ENCODE measurements at regions not wholly inside any gene's neighbourhood (a gene's known extent, or its start where the extent isn't known, plus 50 kb on each side); places are given as distances from the start of the nearest gene placed in this dataset.
"Not testable (repeated sequence)": the region's sequence is repeated elsewhere in the genome, so short reads cannot be mapped to it uniquely, and the experiment has no call there.

DNA sequence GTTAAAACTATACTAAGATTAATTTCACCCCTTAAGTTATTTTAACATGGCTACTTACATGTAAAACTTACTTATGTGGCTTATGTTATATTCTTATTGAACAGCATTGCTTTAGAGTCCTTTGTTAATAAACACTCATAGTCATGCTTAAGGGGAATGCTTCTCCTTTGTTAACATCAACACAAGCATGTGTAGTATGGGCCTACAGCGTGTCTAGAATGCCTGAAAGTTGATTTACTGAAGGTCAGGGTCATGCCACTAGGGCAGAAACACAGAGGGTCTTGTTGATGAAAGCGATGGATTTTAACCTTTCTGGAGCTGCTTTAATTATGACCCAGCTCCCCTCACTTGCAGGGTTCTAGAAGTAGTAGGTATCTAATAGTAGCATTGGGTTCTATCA, 159.8 kb upstream of the DLX2 start:
- TF ChIP-seq, protein P1, sequence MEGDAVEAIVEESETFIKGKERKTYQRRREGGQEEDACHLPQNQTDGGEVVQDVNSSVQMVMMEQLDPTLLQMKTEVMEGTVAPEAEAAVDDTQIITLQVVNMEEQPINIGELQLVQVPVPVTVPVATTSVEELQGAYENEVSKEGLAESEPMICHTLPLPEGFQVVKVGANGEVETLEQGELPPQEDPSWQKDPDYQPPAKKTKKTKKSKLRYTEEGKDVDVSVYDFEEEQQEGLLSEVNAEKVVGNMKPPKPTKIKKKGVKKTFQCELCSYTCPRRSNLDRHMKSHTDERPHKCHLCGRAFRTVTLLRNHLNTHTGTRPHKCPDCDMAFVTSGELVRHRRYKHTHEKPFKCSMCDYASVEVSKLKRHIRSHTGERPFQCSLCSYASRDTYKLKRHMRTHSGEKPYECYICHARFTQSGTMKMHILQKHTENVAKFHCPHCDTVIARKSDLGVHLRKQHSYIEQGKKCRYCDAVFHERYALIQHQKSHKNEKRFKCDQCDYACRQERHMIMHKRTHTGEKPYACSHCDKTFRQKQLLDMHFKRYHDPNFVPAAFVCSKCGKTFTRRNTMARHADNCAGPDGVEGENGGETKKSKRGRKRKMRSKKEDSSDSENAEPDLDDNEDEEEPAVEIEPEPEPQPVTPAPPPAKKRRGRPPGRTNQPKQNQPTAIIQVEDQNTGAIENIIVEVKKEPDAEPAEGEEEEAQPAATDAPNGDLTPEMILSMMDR (conservative IDR thresholded peaks at IDR 0.05; ENCODE audit: low read depth, low read length) = no peak
- no peak for DNase-seq (ENCODE audit: low read depth)
- H3K4me3 ChIP-seq (ENCODE audit: low read depth, low read length) = no peak overlapping the region

GRCh38 chr2:172264820-172265219, 162.1 kb upstream of the DLX2 start:
- not testable (repeated sequence) for DNase-seq (ENCODE audit: low read depth); H3K4me3 ChIP-seq (ENCODE audit: low read depth, low read length)

DNA sequence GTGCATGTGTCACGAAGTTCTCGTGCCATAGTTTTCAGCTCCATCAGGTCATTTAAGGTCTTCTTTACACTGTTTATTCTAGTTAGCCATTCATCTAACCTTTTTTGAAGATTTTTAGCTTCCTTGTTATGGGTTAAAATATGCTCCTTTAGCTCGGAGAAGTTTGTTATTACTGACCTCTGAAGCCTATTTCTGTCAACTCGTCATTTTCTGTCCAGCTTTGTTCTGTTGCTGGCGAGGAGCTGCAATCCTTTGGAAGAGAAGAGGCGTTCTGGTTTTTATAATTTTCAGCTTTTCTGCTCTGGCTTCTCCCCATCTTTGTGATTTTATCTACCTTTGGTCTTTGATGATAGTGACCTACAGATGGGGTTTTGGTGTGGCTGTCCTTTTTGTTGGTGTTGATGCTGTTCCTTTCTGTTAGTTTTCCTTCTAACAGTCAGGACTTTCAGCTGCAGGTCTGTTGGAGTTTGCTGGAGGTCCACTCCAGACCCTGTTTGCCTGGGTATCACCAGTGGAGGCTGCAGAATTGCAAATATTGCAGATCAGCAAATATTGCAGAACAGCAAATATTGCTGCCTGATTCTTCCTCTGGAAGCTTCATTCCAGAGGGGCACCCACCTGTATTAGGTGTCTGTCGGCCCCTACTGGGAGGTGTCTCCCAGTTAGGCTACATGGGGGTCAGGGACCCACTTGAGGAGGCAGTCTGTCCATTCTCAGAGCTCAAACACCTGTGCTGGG, 157.7 kb upstream of the ITGA6 start:
- not testable (repeated sequence) for DNase-seq (ENCODE audit: low read depth)

GRCh38 chr2:172270278-172271079, 156.9 kb upstream of the ITGA6 start:
- no peak for DNase-seq (ENCODE audit: low read depth)
- no peak overlapping the region for H3K4me3 ChIP-seq (ENCODE audit: low read depth, low read length)
- TF ChIP-seq, protein P1 (conservative IDR thresholded peaks at IDR 0.05; ENCODE audit: low read depth, low read length) = no peak

More for the DNA sequence above, 157.7 kb upstream of the ITGA6 start:
- H3K4me3 ChIP-seq (ENCODE audit: low read depth, low read length) = not testable (repeated sequence)

DNA sequence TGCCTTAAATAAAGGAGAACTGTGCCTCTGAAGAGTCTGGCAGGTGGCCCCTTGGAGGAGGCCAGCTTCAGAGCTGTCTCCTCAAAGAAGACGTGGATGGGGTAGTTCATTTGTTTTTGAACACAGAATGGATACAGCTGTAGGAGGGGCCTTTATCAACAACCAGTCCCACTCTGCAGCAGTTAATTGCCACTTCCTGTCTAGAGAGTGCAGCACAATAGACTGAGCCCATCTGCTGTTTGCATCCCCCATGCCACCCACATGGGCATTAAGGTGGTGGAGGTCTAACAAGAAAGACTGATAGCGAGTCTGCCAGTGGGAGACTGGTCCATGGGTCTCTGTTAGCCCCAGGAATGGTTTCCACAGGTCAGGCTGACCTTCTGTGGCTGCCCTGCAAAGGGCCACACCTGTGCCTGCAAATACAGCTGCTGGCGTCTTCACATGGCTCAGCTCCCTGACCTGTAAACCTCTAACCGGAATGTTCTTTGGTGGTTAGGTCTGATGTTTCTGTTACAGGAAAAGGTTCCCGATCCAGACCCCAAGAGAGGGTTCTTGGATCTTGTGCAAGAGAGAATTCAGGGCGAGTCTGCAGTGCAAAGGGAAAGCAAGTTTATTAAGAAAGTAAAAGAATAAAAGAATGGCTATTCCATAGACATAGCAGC, 153.3 kb upstream of the ITGA6 start:
- TF ChIP-seq, protein P1 (conservative IDR thresholded peaks at IDR 0.05; ENCODE audit: low read depth, low read length) = no peak
- H3K4me3 ChIP-seq (ENCODE audit: low read depth, low read length) = no peak overlapping the region
- no peak for DNase-seq (ENCODE audit: low read depth)

DNA sequence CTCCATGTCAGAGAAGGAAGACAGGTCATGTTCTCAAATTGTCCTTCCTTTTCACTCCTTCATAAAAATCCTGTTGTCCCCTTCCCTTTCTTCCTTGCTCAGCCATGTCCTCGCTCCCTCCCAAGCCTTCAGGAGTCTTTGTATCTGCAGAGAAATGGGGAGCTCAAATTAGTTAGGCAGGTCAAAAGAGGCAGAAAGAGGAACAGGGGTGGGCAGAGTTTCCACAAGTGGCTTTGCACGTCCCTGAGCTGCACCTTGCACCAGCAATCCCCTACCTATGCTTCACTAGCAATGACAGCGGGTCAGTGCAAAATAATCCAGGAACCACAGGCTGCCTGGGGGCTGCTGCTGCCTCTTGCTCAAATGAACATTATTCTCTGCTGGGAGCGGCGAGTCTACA, 152.1 kb upstream of the ITGA6 start:
- no peak for DNase-seq (ENCODE audit: low read depth)
- TF ChIP-seq, protein P1 (conservative IDR thresholded peaks at IDR 0.05; ENCODE audit: low read depth, low read length) = no peak
- no peak overlapping the region for H3K4me3 ChIP-seq (ENCODE audit: low read depth, low read length)

DNA sequence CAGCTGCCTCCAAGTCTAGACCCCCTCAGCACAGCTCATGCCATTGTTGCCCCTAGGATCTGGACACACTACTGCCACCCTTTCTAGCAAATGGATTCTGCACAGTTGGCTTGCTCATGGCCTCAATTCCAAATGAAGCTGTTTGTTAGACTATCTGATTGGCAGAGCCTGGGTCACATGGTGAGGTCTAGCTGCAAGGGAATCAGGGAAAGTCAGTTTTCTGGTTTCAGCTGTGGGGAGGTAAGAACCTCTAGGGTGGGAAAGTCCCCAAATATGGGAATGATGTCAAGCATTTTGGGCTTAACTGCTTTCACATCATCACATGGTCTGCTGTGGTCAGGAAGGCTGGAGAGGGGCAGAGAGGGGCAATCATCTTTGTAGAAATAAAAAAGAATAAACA, 150.4 kb upstream of the ITGA6 start:
- H3K4me3 ChIP-seq (ENCODE audit: low read depth, low read length) = no peak overlapping the region
- TF ChIP-seq, protein P1 (conservative IDR thresholded peaks at IDR 0.05; ENCODE audit: low read depth, low read length) = no peak
- no peak for DNase-seq (ENCODE audit: low read depth)

Data from choroid plexus epithelial cell (primary cell).